SW 1271 (cell line): ENCODE measurements at regions not wholly inside any gene's neighbourhood (a gene's known extent, or its start where the extent isn't known, plus 50 kb on each side); places are given as distances from the start of the nearest gene placed in this dataset.
A peak's percentile ranks its signal among the peaks of the same experiment; 100 is the strongest.
"Not testable (repeated sequence)": the region's sequence is repeated elsewhere in the genome, so short reads cannot be mapped to it uniquely, and the experiment has no call there.

ENCODE experiments used
- DNase-seq, 2 experiments: peaks; one replicate each; lab custom pipeline; 2025; lab: John Stamatoyannopoulos, UW

DNA sequence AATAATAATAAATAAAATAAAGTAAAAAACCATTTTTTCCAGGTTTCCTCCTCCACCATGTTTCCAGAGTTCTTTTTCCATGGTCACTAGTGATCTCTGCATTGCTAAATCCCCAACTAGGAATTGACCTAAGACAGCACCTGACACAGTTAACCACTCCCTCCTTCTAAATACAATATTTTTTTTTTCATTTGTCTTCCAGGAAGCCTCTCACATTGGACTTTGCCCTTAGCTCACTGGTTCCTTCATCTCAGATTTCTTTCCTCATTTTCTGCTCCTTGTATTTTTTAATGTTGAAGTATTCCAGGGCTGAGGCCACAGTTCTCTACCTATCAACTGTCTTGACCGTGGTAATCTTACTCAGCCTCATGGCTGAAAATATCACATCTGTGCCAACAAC is 187.3 kb upstream of the FAM241A start:
- DNase-seq, result no peak

GRCh38 chr4:111959222-111959621 is 186.0 kb upstream of the FAM241A start:
- peak; percentile 5 to 38 for DNase-seq

DNA sequence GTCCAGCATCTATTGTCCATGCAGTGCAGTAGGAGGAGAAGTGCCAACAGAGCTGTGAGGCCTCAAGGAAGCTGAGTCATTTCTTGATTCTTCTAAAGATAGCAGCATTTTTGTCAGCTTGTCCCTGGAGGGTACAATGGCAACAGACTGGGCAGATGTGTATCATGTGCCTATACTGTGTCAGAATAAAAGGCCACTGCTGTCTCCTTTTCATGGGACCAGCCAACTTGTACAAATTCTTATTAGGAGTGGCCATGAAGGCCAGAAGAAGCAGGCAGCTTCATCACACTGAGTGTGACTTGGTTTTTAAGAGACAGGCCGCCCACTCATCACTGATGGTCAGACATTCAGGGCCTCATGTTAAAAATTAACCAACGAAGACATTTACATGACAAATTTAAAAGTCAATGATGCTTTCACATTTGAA is 185.0 kb upstream of the FAM241A start:
- DNase-seq, result peak; percentile 1 to 7

- DNase-seq, result not testable (repeated sequence)
Observed at GRCh38 chr4:111961026-111961425, 184.2 kb upstream of the FAM241A start.

DNA sequence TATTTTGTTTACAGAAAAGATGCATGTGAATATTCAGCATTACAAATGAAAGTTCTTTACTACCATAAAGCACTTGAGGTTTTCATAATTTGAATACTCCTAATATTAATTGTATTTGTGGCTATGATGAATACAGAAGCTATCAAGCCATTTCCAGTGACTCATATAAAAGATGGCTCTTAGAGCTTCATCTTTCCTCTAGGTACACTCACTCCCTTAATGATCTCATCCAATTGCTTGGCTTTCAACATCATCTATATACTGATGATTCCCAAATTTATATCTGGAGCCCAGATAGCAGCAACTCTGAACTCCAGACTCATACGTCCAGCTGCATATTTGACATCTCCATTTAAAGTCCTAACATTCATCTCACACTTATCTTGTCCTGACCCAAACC is 183.4 kb upstream of the FAM241A start:
- DNase-seq, result no peak

DNA sequence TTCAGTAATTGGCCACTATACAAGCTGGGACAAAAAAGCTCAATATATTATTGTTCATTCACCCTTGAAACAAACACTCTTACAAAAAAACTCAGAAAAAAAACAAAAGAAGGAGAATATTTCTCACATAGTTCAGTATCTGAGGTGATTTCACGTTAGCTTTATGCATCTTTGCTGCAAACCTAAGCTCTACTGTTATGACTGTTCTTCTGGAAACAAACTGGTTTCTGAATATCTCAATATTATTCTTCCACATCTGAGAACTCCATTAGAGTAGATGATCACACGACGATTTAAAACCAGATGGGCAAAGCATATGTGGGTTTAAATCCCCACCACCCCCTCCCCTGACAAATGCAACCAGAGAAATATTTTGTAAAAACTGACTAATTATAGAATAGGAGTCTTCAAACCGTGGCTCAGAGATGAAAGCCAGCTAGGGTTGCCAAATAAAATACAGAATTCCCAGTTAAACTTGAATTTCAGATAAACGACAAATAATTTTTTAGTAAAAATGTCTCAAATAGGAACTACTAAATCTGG is 182.0 kb upstream of the FAM241A start:
- no peak for DNase-seq

- no peak for DNase-seq
Observed at GRCh38 chr4:111977419-111977965, 167.8 kb upstream of the FAM241A start.

DNA sequence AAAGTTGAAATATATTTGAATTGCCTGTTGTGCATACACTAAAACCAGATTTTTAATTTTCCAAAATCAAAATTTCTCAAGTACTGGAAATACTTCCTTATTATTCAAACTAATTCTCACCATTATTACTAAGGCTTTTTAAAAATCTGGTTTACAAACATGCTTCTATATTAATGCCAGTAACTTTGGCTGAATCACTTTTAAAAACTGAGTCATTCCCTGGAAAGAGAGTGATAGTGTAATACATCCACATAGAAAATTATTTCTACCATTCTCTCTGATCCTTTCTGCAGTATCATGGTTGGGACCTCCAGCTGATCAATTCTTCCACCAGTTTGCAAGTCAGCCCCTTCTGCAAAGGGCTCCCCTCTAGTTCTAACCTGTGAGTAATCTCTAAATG is 165.3 kb upstream of the FAM241A start:
- DNase-seq, result no peak

DNA sequence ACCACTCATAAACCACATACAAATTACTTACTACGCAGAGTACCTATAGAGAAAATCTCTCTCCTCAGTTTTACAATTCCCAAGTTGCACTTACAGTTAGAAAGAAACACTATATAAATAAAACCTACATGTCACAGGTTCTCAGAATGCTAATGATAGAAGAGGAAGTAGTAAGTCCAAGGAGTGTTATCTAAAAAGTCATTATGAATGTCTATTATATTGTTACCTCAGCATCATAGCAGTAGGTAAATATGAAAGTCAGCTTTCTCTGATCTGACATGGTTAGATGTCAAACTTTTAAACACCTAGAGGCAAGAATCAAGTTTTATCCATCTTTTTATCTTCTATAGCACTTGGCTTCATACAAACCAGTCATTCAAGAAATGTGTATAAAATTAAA is 163.2 kb upstream of the FAM241A start:
- no peak for DNase-seq

- no peak for DNase-seq
Observed at GRCh38 chr4:111984169-111984819, 161.0 kb upstream of the FAM241A start.

DNA sequence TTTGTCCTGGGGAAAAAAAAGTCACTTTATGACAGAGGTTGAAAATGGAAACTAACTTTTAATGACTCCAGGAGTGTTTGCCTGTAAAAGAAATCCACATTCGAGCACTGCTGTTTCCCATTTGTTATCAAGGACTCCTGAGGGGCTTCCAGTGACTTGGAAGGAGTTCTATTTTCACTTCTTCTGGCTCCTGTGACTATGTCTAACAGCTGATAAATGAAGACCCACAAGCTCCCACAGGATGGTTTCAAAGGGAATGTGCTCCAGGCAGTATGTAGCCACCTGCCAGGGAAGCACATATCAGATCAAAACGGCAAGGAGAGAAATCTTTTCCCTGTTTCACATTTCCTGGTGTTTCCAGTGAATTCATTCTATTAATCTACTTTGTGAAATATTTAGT is 159.8 kb upstream of the FAM241A start:
- no peak for DNase-seq

DNA sequence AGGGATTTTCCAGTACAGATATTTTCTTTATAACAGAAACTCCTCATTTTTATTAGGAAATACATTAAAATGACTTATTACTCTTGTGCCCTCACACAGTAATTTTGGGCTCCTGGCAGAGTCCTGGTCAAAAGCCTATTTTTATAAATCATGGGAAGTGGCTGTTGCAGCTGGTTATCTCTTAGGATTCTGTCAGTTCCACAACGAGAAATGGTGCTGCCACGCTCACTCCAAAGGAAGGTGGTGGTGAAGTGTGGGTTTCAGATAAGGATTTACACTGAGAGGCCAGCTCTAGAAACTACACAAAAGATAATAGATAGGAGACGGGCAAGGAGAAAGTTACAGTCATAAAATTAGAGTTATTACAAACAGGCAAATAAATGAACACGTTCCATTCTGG is 159.2 kb upstream of the FAM241A start:
- no peak for DNase-seq

DNA sequence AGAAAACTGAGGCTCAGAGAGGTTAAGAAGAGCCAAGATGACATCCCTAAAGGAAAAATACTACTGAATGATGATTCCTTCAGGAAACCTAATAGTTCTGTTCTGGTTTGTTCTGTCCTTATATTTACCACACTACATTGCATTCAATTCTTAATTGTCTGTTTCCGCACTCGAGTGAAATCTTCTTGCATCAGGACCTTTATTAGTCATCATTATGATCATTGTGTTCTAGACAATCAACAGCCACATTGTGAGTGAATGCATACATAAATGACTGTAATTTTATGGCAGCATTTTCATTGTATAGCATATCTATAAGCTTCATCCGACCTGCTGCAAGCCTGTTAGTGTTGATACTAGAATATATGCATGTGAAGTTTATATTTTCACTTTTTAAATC is 156.7 kb upstream of the FAM241A start:
- no peak for DNase-seq

GRCh38 chr4:111989817-111990216 is 155.4 kb upstream of the FAM241A start:
- DNase-seq, result no peak

DNA sequence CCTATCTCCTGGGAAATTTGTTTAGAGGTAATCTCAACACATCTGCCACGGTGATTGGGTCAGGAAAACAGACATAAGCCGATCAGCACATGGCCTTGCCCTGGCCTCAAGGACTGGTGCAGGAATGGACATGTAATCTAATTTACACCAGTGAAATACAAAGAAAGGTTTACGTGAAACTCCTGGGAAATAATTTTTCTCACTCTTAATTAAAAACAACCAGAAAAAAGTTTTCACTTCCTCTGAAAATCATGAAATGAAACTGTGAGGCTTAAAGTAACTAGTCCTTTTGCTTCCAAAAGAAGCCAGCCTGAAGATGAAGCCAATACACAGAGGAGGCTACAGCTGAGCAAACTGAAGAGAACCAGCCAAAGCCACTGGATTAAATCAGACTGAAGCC is 154.1 kb upstream of the FAM241A start:
- DNase-seq, result no peak

DNA sequence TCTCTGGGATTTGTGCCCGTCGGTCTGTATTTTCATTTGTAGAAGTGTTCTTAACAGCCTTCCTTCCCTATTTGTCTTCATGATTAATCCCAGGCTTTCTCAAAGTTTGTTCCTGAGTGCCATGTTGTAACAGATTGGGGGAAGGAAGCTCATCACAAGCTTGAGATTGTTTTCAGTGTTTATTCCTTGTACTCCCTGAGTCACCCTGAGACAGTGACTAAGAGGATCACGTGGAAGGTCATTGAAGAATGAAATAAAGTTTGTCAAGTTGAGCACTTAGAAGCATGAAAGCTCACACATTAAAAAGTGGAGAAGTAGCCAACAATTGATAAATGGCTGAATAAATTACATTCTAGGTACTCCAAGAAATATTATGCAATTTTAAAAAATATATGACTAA is 153.5 kb upstream of the FAM241A start:
- no peak for DNase-seq

DNA sequence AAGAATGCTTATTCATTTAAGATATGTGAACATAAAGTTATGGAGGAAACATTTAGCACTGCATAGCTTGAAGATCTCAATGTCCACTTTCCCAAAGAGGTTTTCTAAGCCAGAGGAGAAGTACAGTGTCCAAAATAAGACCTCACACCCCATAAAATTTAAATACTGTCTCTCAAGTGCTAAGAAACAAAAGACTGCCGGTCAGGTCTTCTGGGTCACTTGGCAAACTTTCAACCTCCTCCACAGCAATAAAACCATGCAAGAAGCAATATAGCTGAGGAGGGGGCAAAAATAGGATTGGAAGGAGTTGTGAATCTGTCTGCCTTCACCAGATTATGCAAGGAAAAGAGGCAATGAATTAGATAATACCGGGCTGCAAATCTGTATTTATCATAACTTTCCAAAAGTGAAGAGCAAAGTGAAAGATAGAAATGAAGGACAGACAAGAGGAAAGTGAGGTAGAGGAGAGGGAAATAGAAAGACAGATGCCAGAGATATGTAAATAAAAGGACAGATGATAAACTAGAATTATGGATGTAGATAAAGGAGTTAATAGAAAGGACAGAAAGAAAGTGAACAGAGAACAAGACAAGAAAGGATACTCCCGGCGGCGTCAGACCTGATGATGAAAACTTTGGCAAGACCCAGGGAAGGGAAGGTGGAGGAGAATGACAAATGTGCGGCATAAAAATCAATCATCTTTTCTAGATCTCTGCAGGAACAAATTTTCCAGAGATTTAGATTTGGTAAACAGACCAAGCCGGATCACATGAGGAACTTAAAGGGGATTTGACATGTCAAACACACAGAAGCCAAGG is 152.7 kb upstream of the FAM241A start:
- no peak for DNase-seq

GRCh38 chr4:111994392-111994791 is 150.9 kb upstream of the FAM241A start:
- DNase-seq, result no peak

DNA sequence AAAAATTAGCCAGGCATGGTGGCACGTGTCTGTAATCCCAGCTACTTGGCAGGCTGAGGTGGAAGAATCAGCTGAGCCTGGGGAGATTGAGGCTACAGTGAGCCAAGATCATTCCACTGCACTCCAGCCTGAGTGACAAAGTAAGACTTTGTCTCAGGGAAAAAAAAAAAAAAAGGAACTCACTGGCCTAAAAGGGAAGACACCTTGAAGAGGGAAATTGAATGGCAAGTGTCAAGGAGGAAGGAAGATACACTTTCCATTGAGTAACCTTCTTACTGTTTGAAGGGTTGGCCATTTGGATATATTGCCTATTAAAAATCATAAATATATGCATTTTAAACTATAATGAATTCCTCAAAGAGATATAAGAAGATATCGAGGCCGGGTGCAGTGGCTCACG is 147.5 kb upstream of the FAM241A start:
- DNase-seq, result no peak

GRCh38 chr4:111999801-112000200 is 145.5 kb upstream of the FAM241A start:
- DNase-seq, result no peak

GRCh38 chr4:112001041-112001440 is 144.2 kb upstream of the FAM241A start:
- DNase-seq, result no peak

- DNase-seq, result no peak
Observed at GRCh38 chr4:112002248-112002661, 143.0 kb upstream of the FAM241A start.
